Epithelial cell of prostate (primary cell): ENCODE measurements at regions not wholly inside any gene's neighbourhood (a gene's known extent, or its start where the extent isn't known, plus 50 kb on each side); places are given as distances from the start of the nearest gene placed in this dataset.
"Not testable (repeated sequence)": the region's sequence is repeated elsewhere in the genome, so short reads cannot be mapped to it uniquely, and the experiment has no call there.

Experiments
- DNase-seq: peaks from one replicate; pipeline ENCODE4 v3.0.0-alpha.2; 2011; ENCODE audit warnings: low read depth, low spot score
- H3K27ac ChIP-seq: fragments of 450-650 bp; 2 replicates; pipeline ENCODE4 v1.5.1; 2017; ENCODE audit warnings: mild to moderate bottlenecking

- H3K27ac ChIP-seq: no peak overlapping the region
- no peak for DNase-seq
These were observed 53.8 kb upstream of the ADAMTS18 start for GRCh38 chr16:77488652-77489051.

- no peak overlapping the region for H3K27ac ChIP-seq
- no peak for DNase-seq
These were observed 56.3 kb upstream of the ADAMTS18 start for GRCh38 chr16:77491091-77491490.

- no peak overlapping the region for H3K27ac ChIP-seq
- no peak for DNase-seq
These were observed 62.1 kb upstream of the ADAMTS18 start for GRCh38 chr16:77496934-77497333.

- H3K27ac ChIP-seq: no peak overlapping the region
- DNase-seq: no peak
These were observed 64.8 kb upstream of the ADAMTS18 start for GRCh38 chr16:77499373-77500285.

- no peak overlapping the region for H3K27ac ChIP-seq
- no peak for DNase-seq
These were observed 65.4 kb upstream of the ADAMTS18 start for GRCh38 chr16:77500286-77500598.

- no peak for DNase-seq
These were observed 66.3 kb upstream of the ADAMTS18 start for GRCh38 chr16:77500934-77501664.

GRCh38 chr16:77502448-77502847 lies 67.6 kb upstream of the ADAMTS18 start:
- no peak for DNase-seq

More at GRCh38 chr16:77500934-77501664, 66.3 kb upstream of the ADAMTS18 start:
- H3K27ac ChIP-seq: no peak overlapping the region

GRCh38 chr16:77506492-77506891 lies 71.7 kb upstream of the ADAMTS18 start:
- DNase-seq, H3K27ac ChIP-seq: not testable (repeated sequence)

More at GRCh38 chr16:77502448-77502847, 67.6 kb upstream of the ADAMTS18 start:
- H3K27ac ChIP-seq: no peak overlapping the region

GRCh38 chr16:77509051-77509450 lies 74.2 kb upstream of the ADAMTS18 start:
- DNase-seq: no peak
- no peak overlapping the region for H3K27ac ChIP-seq

- no peak for DNase-seq
- H3K27ac ChIP-seq: no peak overlapping the region
These were observed 75.0 kb upstream of the ADAMTS18 start for GRCh38 chr16:77509796-77510195.

- no peak overlapping the region for H3K27ac ChIP-seq
- DNase-seq: no peak
These were observed 76.2 kb upstream of the ADAMTS18 start for GRCh38 chr16:77511053-77511452.

GRCh38 chr16:77514500-77515220 lies 79.8 kb upstream of the ADAMTS18 start:
- no peak overlapping the region for H3K27ac ChIP-seq
- DNase-seq: no peak

- DNase-seq, H3K27ac ChIP-seq: not testable (repeated sequence)
These were observed 90.4 kb upstream of the ADAMTS18 start for GRCh38 chr16:77525226-77525625.

- H3K27ac ChIP-seq: no peak overlapping the region
- DNase-seq: peak; percentile 5
These were observed 96.9 kb upstream of the ADAMTS18 start for GRCh38 chr16:77531752-77532151.

- no peak overlapping the region for H3K27ac ChIP-seq
- DNase-seq: no peak
These were observed 102.0 kb upstream of the ADAMTS18 start for GRCh38 chr16:77536809-77537208.

GRCh38 chr16:77539421-77540034 lies 104.7 kb upstream of the ADAMTS18 start:
- H3K27ac ChIP-seq: no peak overlapping the region
- DNase-seq: no peak

GRCh38 chr16:77540646-77541045 lies 105.8 kb upstream of the ADAMTS18 start:
- H3K27ac ChIP-seq: no peak overlapping the region
- DNase-seq: no peak

- no peak for DNase-seq
- H3K27ac ChIP-seq: no peak overlapping the region
These were observed 106.3 kb upstream of the ADAMTS18 start for GRCh38 chr16:77541165-77541564.

- DNase-seq: no peak
These were observed 113.3 kb upstream of the ADAMTS18 start for GRCh38 chr16:77548151-77548550.

GRCh38 chr16:77548766-77549165 lies 113.9 kb upstream of the ADAMTS18 start:
- H3K27ac ChIP-seq: no peak overlapping the region
- no peak for DNase-seq

More at GRCh38 chr16:77548151-77548550, 113.3 kb upstream of the ADAMTS18 start:
- H3K27ac ChIP-seq: no peak overlapping the region
